ENCODE measurements at regions not wholly inside any gene's neighbourhood (a gene's known extent, or its start where the extent isn't known, plus 50 kb on each side); places are given as distances from the start of the nearest gene placed in this dataset.

DNA sequence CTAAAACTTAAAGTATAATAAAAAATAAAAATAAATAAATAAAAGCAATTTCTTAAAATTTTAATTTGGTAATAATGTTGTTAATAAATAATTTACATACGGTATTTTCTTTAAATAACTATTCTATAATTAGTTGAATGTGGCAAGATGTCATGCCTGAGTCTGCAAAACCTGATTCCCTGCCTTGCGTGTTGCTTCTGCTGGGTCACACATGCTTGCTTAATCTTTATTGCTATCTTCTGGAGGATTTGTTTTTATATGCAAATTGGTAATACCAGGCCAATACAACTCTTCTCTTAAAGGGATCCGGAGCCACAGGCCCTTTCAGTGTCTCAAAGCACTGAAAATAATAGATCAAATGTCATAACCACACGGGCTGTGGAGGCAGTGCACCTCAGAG, 59.4 kb upstream of the ABCB5 start:
- Histone ChIP-seq H3K27me3 (no peaks in the 10 kb centered on the region), H3K4me1 (no peaks in the 10 kb centered on the region), H3K9me3 (no peaks in the 10 kb centered on the region), H3K4me3 (no peak overlapping the region), H3K27ac (no peak overlapping the region), H3K36me3 (no peaks in the 10 kb centered on the region)
- no peak for TF ChIP-seq POLR2A (IDR thresholded peaks at IDR 0.05)
- TF ChIP-seq, protein P1, sequence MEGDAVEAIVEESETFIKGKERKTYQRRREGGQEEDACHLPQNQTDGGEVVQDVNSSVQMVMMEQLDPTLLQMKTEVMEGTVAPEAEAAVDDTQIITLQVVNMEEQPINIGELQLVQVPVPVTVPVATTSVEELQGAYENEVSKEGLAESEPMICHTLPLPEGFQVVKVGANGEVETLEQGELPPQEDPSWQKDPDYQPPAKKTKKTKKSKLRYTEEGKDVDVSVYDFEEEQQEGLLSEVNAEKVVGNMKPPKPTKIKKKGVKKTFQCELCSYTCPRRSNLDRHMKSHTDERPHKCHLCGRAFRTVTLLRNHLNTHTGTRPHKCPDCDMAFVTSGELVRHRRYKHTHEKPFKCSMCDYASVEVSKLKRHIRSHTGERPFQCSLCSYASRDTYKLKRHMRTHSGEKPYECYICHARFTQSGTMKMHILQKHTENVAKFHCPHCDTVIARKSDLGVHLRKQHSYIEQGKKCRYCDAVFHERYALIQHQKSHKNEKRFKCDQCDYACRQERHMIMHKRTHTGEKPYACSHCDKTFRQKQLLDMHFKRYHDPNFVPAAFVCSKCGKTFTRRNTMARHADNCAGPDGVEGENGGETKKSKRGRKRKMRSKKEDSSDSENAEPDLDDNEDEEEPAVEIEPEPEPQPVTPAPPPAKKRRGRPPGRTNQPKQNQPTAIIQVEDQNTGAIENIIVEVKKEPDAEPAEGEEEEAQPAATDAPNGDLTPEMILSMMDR (IDR thresholded peaks at IDR 0.05) = no peak
- intact Hi-C loops (cut with DNase I) = no loop called here
- DNase-seq = no peak
- WGBS, 2 donors = 75% methylated on average over 4 of the region's 4 CpGs

DNA sequence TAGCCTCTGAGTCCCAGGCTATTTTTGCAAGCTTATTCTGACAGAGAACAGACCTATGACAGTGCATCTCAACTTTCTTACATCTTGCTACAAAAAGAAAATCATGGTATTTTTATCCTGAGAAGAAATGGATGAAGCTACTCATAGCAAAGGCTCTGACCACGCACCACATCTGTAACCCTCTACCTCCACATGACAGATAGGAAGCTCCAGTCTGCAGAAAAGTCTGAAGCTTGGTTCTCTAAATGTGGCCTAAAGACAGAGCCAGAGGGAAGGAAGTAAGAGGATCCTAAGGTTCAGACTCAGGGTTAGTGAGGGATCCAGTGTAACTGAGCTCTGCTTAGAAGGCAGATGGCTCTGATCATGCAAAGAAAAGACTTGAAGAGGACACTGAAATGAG, 58.4 kb upstream of the ABCB5 start:
- no peak overlapping the region for H3K27ac ChIP-seq
- H3K4me3 ChIP-seq = no peak overlapping the region
- no peaks in the 10 kb centered on the region for H3K36me3 ChIP-seq
- 80% methylated on average over 1 of the region's 1 CpG for WGBS, 2 donors
- no peak for DNase-seq
- no peaks in the 10 kb centered on the region for H3K27me3 ChIP-seq
- no peaks in the 10 kb centered on the region for H3K4me1 ChIP-seq
- TF ChIP-seq POLR2A (IDR thresholded peaks at IDR 0.05) = no peak
- TF ChIP-seq, protein P1 (IDR thresholded peaks at IDR 0.05) = no peak
- H3K9me3 ChIP-seq = no peaks in the 10 kb centered on the region
- intact Hi-C loops (cut with DNase I) = no loop called here

DNA sequence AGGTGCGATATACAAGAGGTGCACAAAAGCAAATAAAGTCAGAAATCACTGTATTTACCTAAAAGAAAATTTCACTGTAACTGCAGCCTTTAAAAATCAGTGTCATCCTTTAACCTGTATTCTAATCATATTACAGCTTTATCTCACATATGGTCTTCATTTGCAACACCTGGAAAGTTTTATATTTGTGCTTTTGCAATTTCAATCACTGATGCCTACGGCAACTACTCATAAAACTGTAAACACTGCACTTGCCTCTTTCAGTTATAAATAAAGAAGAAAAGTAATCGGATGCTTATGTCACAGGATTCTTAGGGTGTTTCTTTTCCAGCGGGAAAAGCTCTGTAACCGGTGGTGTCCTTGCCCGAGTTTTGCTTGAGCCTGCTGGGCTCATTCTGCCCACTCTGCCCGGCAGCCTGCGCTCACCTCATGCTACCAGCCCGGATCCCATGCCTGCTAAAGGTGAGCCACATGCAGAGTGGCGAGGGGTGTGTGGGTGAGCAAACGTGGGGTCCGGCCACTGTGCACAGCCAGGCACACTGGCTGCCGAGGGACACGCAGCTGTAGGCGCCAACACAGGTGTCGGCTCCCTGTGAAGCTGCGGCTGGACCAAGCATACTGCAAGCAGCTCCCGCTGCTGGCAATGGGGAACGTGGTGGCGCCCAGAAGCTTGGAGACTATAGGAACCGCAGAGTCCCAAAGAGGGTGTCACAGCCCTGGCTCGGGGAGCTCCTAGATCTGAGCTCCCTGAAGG, 56.3 kb upstream of the ABCB5 start:
- intact Hi-C loops (cut with DNase I) = no loop called here

DNA sequence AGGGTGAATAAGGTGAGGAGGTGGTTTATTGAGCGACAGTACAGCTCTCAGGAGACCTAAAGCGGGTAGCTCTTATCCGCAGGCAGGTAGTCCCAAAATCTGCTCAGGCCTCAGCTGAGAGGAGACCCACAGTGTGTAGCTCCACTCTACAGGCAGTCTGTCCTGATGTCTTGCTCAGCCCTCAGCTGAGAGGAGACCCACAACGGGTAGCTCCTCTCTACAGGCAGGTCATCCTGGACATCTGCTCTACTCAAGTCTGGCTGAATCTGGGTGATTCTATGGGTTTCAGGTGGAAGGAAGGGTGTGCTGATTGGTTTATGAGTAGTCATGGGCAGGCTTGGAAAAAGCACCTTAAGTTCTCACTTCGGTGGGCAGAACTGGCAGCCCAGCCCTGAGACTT, 55.6 kb upstream of the ABCB5 start:
- H3K27ac ChIP-seq = no peak overlapping the region
- intact Hi-C loops (cut with DNase I) = no loop called here
- DNase-seq = no peak
- TF ChIP-seq, protein P1 (IDR thresholded peaks at IDR 0.05) = no peak
- no peak for TF ChIP-seq POLR2A (IDR thresholded peaks at IDR 0.05)
- 86 to 96% methylated on average over 3 to 4 of the region's 5 CpGs for WGBS, 2 donors
- H3K9me3 ChIP-seq = no peaks in the 10 kb centered on the region
- no peaks in the 10 kb centered on the region for H3K4me1 ChIP-seq
- H3K27me3 ChIP-seq = no peaks in the 10 kb centered on the region
- H3K36me3 ChIP-seq = no peaks in the 10 kb centered on the region
- no peak overlapping the region for H3K4me3 ChIP-seq

More for the DNA sequence above, 56.3 kb upstream of the ABCB5 start:
- Histone ChIP-seq H3K27me3 (no peaks in the 10 kb centered on the region), H3K27ac (no peak overlapping the region), H3K9me3 (no peaks in the 10 kb centered on the region), H3K36me3 (no peaks in the 10 kb centered on the region), H3K4me1 (no peaks in the 10 kb centered on the region), H3K4me3 (no peak overlapping the region)
- TF ChIP-seq POLR2A (IDR thresholded peaks at IDR 0.05) = no peak
- TF ChIP-seq, protein P1 (IDR thresholded peaks at IDR 0.05) = no peak
- no peak for DNase-seq
- 84 to 89% methylated on average over 5 to 20 of the region's 22 CpGs for WGBS, 2 donors

DNA sequence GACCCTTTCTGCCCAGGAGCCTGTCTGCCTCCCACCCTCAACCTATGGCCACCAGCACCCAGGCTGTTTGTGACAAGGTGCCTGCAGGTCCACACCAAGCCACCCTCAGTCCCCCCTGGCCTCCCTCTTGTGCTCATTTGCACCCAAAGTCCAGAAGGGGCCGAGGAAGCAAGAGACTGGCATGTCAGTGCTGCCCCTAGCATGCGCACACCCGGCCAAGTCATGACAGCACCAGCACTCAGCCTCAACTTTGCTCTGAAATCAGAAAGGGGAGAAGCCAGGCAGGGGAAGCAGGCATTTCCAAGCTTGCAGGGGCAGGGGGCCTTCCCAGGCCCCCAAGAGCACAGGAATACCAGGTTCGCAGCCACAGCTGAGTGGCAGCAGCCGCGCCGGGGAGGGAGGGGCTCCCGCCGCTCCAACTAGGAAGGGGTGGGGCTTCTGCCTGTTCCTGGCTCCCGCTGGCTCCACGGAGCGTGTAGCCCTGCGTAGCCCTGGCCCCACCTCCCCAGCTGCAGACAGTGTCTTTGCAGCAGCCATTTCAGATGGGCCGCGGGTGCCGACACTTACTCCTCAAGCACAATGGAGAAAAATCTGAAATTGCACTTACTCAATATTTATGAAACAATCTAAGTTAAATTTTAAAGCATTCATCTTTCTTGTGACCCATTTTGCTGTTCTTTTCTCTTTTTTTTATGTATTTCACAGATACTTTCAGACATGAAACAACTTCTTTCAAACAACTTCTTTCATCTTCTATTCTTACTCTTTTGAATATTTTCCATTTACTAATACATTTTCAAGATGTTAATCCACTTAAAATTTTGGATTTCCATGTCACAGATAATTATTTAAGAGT, 54.9 kb upstream of the ABCB5 start:
- Histone ChIP-seq H3K9me3 (no peaks in the 10 kb centered on the region), H3K4me1 (no peaks in the 10 kb centered on the region), H3K27ac (no peak overlapping the region), H3K36me3 (no peaks in the 10 kb centered on the region), H3K27me3 (no peaks in the 10 kb centered on the region), H3K4me3 (no peak overlapping the region)
- intact Hi-C loops (cut with DNase I) = no loop called here
- TF ChIP-seq, protein P1 (IDR thresholded peaks at IDR 0.05) = no peak
- no peak for TF ChIP-seq POLR2A (IDR thresholded peaks at IDR 0.05)
- WGBS, 2 donors = 76 to 91% methylated on average over 7 to 16 of the region's 16 CpGs
- no peak for DNase-seq

All from esophagus squamous epithelium (tissue), 5 donors.